ENCODE measurements at regions not wholly inside any gene's neighbourhood (a gene's known extent, or its start where the extent isn't known, plus 50 kb on each side); places are given as distances from the start of the nearest gene placed in this dataset.

DNA sequence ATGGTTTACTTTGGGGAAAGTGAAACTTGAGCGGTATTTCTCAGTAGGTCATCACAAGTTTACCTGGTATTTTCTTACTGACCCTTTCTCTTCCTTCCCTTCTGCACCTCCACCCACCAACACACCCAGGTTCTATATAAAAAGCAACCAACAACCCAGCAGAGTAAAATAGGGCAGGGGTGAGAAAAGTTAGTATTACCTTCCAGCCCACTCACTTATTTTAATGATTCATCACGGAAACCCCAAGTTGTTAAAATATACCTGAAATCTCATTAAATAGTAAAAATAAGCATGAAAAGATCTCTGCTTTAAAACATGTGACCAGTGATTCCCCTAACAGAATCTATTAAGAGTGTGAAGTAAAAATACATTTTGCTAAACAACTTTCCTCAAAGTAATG, 306.1 kb downstream of the ZEB2 start:
- peak overlapping the region; percentile 61 for H3K4me3 ChIP-seq (ENCODE audit: low read length)
- peaks cover 55% of the 10 kb centered on the region for H3K4me1 ChIP-seq (ENCODE audit: low read length)
- no peaks in the 10 kb centered on the region for H4K20me1 ChIP-seq (ENCODE audit: insufficient read depth, low read depth, low read length)

DNA sequence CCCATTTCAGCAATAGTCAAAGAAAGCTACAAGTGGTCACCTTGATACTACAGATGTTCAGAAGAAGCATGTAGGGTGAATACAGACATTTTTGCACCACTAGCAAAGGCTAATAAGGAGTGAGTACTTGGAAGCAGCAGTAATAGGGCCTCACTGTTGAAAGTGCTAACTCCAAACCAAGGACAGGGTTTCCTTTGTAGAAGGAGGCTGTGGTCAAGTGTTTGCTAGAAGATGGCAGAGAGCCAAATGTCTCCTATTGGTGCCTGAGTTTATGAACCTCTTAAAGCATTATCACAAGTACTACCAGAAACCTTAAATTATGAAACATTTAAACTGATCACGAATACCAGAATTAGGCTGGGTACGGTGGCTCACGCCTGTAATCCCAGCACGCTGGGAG, 308.1 kb downstream of the ZEB2 start:
- no peak for DNase-seq
- Histone ChIP-seq H3K9me3 (ENCODE audit: low read length) (no peaks in the 10 kb centered on the region), H3K4me2 (ENCODE audit: low read depth, low read length, poor library complexity, severe bottlenecking) (no peak overlapping the region), H3K27ac (ENCODE audit: low read length) (no peak overlapping the region), H3K27me3 (ENCODE audit: low read length) (no peaks in the 10 kb centered on the region), H4K20me1 (ENCODE audit: insufficient read depth, low read depth, low read length) (no peaks in the 10 kb centered on the region), H3K4me1 (ENCODE audit: low read length) (peaks cover 39% of the 10 kb centered on the region), H3K36me3 (ENCODE audit: insufficient read depth, low read length) (peaks cover 18% of the 10 kb centered on the region; the same call in 1 of the 2 replicates), H3K9me2 (replicated peaks; ENCODE audit: insufficient read depth, low read length) (no peaks in the 10 kb centered on the region), H3K9ac (ENCODE audit: low read length) (no peak overlapping the region), H3K79me2 (ENCODE audit: low read length) (peaks cover 21% of the 10 kb centered on the region), H3K4me3 (ENCODE audit: low read length) (no peak overlapping the region), H2AFZ (ENCODE audit: low read length) (no peak overlapping the region)

More for the DNA sequence above, 306.1 kb downstream of the ZEB2 start:
- peak overlapping the region; percentile 58 for H3K9ac ChIP-seq (ENCODE audit: low read length)
- H3K79me2 ChIP-seq (ENCODE audit: low read length) = peaks cover 37% of the 10 kb centered on the region
- no peaks in the 10 kb centered on the region for H3K9me2 ChIP-seq (replicated peaks; ENCODE audit: insufficient read depth, low read length)
- peak overlapping the region; percentile 80 for H3K4me2 ChIP-seq (ENCODE audit: low read depth, low read length, poor library complexity, severe bottlenecking)
- DNase-seq = no peak
- no peaks in the 10 kb centered on the region for H3K27me3 ChIP-seq (ENCODE audit: low read length)
- peaks cover 7% of the 10 kb centered on the region; the same call in 1 of the 2 replicates for H3K36me3 ChIP-seq (ENCODE audit: insufficient read depth, low read length)
- peak overlapping the region; percentile 61 for H2AFZ ChIP-seq (ENCODE audit: low read length)
- peak overlapping the region; percentile 50 for H3K27ac ChIP-seq (ENCODE audit: low read length)
- H3K9me3 ChIP-seq (ENCODE audit: low read length) = no peaks in the 10 kb centered on the region

DNA sequence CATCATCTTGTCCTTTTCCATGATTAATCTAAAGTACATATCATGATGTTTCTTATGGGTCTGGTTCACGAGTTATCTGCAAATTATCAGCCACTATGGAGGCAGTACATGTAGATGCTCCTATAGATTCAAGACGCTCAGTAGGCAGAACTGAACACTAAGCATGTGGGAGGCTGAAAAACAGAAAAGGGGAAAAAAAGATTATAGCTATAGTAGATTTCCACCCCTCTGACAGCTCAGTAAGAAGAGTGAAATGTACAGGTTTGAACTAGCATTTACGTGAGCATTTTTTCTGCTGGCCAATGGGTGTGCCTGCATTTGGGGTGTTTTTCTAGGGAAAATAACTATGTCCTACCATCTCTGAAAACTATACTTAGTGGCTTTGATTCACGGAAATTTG, 308.9 kb downstream of the ZEB2 start:
- H3K4me2 ChIP-seq (ENCODE audit: low read depth, low read length, poor library complexity, severe bottlenecking) = no peak overlapping the region
- H3K9me3 ChIP-seq (ENCODE audit: low read length) = no peaks in the 10 kb centered on the region
- no peak overlapping the region for H3K9ac ChIP-seq (ENCODE audit: low read length)
- H3K36me3 ChIP-seq (ENCODE audit: insufficient read depth, low read length) = peaks cover 18% of the 10 kb centered on the region; the same call in 1 of the 2 replicates
- no peak for DNase-seq
- no peak overlapping the region for H3K27ac ChIP-seq (ENCODE audit: low read length)
- H3K4me3 ChIP-seq (ENCODE audit: low read length) = no peak overlapping the region
- no peaks in the 10 kb centered on the region for H3K27me3 ChIP-seq (ENCODE audit: low read length)
- H3K9me2 ChIP-seq (replicated peaks; ENCODE audit: insufficient read depth, low read length) = no peaks in the 10 kb centered on the region
- H4K20me1 ChIP-seq (ENCODE audit: insufficient read depth, low read depth, low read length) = no peaks in the 10 kb centered on the region
- peaks cover 31% of the 10 kb centered on the region for H3K4me1 ChIP-seq (ENCODE audit: low read length)
- H3K79me2 ChIP-seq (ENCODE audit: low read length) = peaks cover 20% of the 10 kb centered on the region
- H2AFZ ChIP-seq (ENCODE audit: low read length) = no peak overlapping the region

DNA sequence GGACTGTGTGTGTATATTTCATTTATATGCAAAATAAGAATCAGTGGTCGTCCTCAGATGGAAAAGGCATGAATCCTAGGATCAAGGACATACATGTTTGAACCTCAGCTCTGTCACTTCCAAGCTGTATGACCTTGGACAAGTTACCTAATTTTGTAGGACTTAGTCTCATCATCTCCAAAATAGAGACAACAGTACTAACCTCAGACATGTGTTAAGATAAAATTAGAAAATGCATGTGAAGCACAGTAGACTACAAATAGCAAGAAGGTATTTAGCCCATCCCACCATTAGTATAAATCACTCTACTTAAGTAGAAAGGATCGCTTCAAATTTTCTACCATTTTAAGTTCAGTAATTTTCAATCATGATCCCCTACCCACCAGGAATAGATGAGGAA, 309.8 kb downstream of the ZEB2 start:
- peaks cover 24% of the 10 kb centered on the region for H3K4me1 ChIP-seq (ENCODE audit: low read length)
- H3K79me2 ChIP-seq (ENCODE audit: low read length) = peaks cover 25% of the 10 kb centered on the region
- H3K9ac ChIP-seq (ENCODE audit: low read length) = no peak overlapping the region
- no peaks in the 10 kb centered on the region for H4K20me1 ChIP-seq (ENCODE audit: insufficient read depth, low read depth, low read length)
- DNase-seq = no peak
- H3K27ac ChIP-seq (ENCODE audit: low read length) = no peak overlapping the region
- peaks cover 18% of the 10 kb centered on the region; the same call in 1 of the 2 replicates for H3K36me3 ChIP-seq (ENCODE audit: insufficient read depth, low read length)
- H2AFZ ChIP-seq (ENCODE audit: low read length) = no peak overlapping the region
- H3K9me3 ChIP-seq (ENCODE audit: low read length) = no peaks in the 10 kb centered on the region
- no peaks in the 10 kb centered on the region for H3K27me3 ChIP-seq (ENCODE audit: low read length)
- H3K4me2 ChIP-seq (ENCODE audit: low read depth, low read length, poor library complexity, severe bottlenecking) = no peak overlapping the region
- H3K4me3 ChIP-seq (ENCODE audit: low read length) = no peak overlapping the region
- no peaks in the 10 kb centered on the region for H3K9me2 ChIP-seq (replicated peaks; ENCODE audit: insufficient read depth, low read length)

DNA sequence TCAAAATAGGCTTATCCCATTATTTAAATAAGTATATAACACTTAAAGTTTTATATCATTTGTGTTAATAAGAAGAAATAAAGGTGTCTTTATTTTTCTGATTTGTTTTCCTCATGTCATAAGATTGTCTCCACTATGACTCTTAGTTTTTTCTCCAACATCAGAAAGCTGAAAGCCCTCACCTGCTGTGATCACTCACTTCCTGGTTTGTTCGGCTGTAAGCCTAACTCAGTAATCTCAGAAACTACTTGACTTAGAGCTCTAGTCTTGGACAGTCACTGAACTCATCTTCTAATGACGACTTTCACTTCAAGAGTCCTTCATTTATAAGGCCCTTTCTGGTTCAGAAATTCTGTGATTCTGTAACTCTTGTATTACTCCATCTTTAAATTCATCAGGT, 311.0 kb downstream of the ZEB2 start:
- H3K4me1 ChIP-seq (ENCODE audit: low read length) = peaks cover 15% of the 10 kb centered on the region
- H3K9me3 ChIP-seq (ENCODE audit: low read length) = no peaks in the 10 kb centered on the region
- peaks cover 17% of the 10 kb centered on the region for H3K79me2 ChIP-seq (ENCODE audit: low read length)
- H3K27ac ChIP-seq (ENCODE audit: low read length) = 0 out of 2 replicates have a peak overlapping the region, but pooled peaks have one; percentile 9
- no peak for DNase-seq
- H3K9me2 ChIP-seq (replicated peaks; ENCODE audit: insufficient read depth, low read length) = no peaks in the 10 kb centered on the region
- H3K36me3 ChIP-seq (ENCODE audit: insufficient read depth, low read length) = peaks cover 18% of the 10 kb centered on the region; the same call in 1 of the 2 replicates
- H4K20me1 ChIP-seq (ENCODE audit: insufficient read depth, low read depth, low read length) = no peaks in the 10 kb centered on the region
- H3K4me3 ChIP-seq (ENCODE audit: low read length) = no peak overlapping the region
- no peak overlapping the region for H3K4me2 ChIP-seq (ENCODE audit: low read depth, low read length, poor library complexity, severe bottlenecking)
- H3K27me3 ChIP-seq (ENCODE audit: low read length) = no peaks in the 10 kb centered on the region
- H3K9ac ChIP-seq (ENCODE audit: low read length) = no peak overlapping the region
- H2AFZ ChIP-seq (ENCODE audit: low read length) = no peak overlapping the region

DNA sequence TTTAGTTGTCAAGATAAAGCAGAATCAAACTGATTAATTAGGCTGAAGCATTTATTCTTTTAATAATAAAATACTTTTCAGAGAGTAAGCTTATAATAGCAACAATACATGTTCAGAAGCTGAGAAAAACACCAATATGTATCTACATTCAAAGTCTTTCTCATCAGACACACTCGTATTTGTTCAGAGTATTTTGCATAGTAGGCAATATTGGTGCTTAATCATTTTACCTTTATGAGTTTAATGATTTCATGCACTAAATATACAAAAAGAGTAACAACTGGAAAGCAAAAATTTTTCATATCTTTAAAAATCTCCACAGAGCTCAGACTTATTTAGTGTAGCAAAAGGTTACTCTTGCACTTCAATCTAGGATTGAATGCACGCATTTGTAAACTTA, 313.9 kb downstream of the ZEB2 start:
- H3K4me1 ChIP-seq (ENCODE audit: low read length) = peaks cover 27% of the 10 kb centered on the region
- no peaks in the 10 kb centered on the region for H3K27me3 ChIP-seq (ENCODE audit: low read length)
- no peak overlapping the region for H3K27ac ChIP-seq (ENCODE audit: low read length)
- H2AFZ ChIP-seq (ENCODE audit: low read length) = no peak overlapping the region
- H3K9me2 ChIP-seq (replicated peaks; ENCODE audit: insufficient read depth, low read length) = no peaks in the 10 kb centered on the region
- peaks cover 18% of the 10 kb centered on the region; the same call in 1 of the 2 replicates for H3K36me3 ChIP-seq (ENCODE audit: insufficient read depth, low read length)
- no peak overlapping the region for H3K4me3 ChIP-seq (ENCODE audit: low read length)
- DNase-seq = no peak
- H3K9ac ChIP-seq (ENCODE audit: low read length) = no peak overlapping the region
- peaks cover 22% of the 10 kb centered on the region; the same call in 1 of the 2 replicates for H3K79me2 ChIP-seq (ENCODE audit: low read length)
- no peaks in the 10 kb centered on the region for H3K9me3 ChIP-seq (ENCODE audit: low read length)
- H4K20me1 ChIP-seq (ENCODE audit: insufficient read depth, low read depth, low read length) = no peaks in the 10 kb centered on the region
- no peak overlapping the region for H3K4me2 ChIP-seq (ENCODE audit: low read depth, low read length, poor library complexity, severe bottlenecking)

DNA sequence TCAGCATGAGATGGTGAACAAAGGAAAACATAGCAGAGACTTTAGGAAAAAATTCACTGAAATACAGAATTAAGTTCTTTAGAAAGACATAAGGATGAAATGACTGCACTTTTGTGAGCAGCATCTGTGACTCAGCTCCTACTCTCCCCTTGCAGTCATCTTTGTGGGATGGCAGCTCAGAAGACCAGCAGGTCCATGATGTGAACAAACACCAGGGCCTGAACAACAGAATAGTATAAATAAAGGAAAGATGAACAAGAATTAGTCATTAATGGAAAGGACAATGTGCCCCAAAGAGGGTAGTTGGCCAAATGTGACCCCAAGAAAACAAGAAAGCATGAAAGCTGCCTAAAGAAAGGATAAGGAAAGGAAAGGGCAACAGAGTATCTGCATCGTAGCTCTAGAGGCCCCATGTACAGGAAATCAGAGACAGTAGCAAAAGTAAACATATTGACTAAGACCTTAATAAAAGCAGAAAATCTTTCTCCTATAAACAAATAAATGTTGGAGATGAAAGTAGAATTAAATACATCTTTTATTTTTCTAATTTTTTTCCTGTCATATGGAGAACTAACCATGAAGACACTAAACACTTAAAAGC, 318.0 kb downstream of the ZEB2 start:
- Histone ChIP-seq H3K27me3 (ENCODE audit: low read length) (no peaks in the 10 kb centered on the region), H3K27ac (ENCODE audit: low read length) (peak overlapping the region; percentile 77), H3K9ac (ENCODE audit: low read length) (no peak overlapping the region), H3K79me2 (ENCODE audit: low read length) (peaks cover 31% of the 10 kb centered on the region; the same call in 1 of the 2 replicates), H3K36me3 (ENCODE audit: insufficient read depth, low read length) (0 out of 2 replicates have a peak, but pooled peaks cover under 1% of the 10 kb centered on the region), H3K4me3 (ENCODE audit: low read length) (no peak overlapping the region), H4K20me1 (ENCODE audit: insufficient read depth, low read depth, low read length) (no peaks in the 10 kb centered on the region), H3K9me3 (ENCODE audit: low read length) (no peaks in the 10 kb centered on the region), H3K9me2 (replicated peaks; ENCODE audit: insufficient read depth, low read length) (no peaks in the 10 kb centered on the region), H2AFZ (ENCODE audit: low read length) (no peak overlapping the region), H3K4me1 (ENCODE audit: low read length) (peaks cover 28% of the 10 kb centered on the region), H3K4me2 (ENCODE audit: low read depth, low read length, poor library complexity, severe bottlenecking) (no peak overlapping the region)
- no peak for DNase-seq

DNA sequence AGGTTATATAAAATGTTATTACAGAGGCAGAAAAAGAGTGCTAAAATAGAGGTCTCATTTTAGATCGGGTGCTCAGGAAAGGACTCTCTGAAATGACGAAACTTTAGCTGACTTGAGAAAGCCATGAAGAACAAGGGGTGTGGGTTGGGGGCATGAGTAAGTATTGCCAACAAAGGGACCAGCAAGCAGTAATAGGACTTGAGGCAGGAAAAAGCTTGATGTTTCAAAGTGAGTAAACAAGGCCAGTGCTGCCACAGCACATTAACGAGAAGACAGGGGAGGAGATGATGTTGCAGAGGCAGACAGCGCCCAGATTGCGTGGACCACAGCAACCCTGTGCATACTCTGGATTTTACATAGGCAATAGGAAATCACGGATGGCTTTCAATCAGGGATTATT, 318.8 kb downstream of the ZEB2 start:
- H3K4me1 ChIP-seq (ENCODE audit: low read length) = peaks cover 36% of the 10 kb centered on the region
- no peaks in the 10 kb centered on the region for H3K9me3 ChIP-seq (ENCODE audit: low read length)
- no peak overlapping the region for H2AFZ ChIP-seq (ENCODE audit: low read length)
- H3K27ac ChIP-seq (ENCODE audit: low read length) = no peak overlapping the region
- no peak overlapping the region for H3K4me3 ChIP-seq (ENCODE audit: low read length)
- H3K36me3 ChIP-seq (ENCODE audit: insufficient read depth, low read length) = no peaks in the 10 kb centered on the region
- H3K9ac ChIP-seq (ENCODE audit: low read length) = no peak overlapping the region
- peaks cover 36% of the 10 kb centered on the region for H3K79me2 ChIP-seq (ENCODE audit: low read length)
- H4K20me1 ChIP-seq (ENCODE audit: insufficient read depth, low read depth, low read length) = no peaks in the 10 kb centered on the region
- no peak overlapping the region for H3K4me2 ChIP-seq (ENCODE audit: low read depth, low read length, poor library complexity, severe bottlenecking)
- no peaks in the 10 kb centered on the region for H3K27me3 ChIP-seq (ENCODE audit: low read length)
- no peaks in the 10 kb centered on the region for H3K9me2 ChIP-seq (replicated peaks; ENCODE audit: insufficient read depth, low read length)
- no peak for DNase-seq
